ENCODE measurements at regions not wholly inside any gene's neighbourhood (a gene's known extent, or its start where the extent isn't known, plus 50 kb on each side); places are given as distances from the start of the nearest gene placed in this dataset.

- no peak for TF ChIP-seq GATA2 (IDR thresholded peaks at IDR 0.05; ENCODE audit: low read depth, low read length)
- no peak for TF ChIP-seq GATA3 (IDR thresholded peaks at IDR 0.05; ENCODE audit: low read depth, low read length)
Measured at GRCh38 chr14:58705066-58705465, 67.3 kb downstream of the DACT1 start.
